ENCODE measurements at regions not wholly inside any gene's neighbourhood (a gene's known extent, or its start where the extent isn't known, plus 50 kb on each side); places are given as distances from the start of the nearest gene placed in this dataset.

DNA sequence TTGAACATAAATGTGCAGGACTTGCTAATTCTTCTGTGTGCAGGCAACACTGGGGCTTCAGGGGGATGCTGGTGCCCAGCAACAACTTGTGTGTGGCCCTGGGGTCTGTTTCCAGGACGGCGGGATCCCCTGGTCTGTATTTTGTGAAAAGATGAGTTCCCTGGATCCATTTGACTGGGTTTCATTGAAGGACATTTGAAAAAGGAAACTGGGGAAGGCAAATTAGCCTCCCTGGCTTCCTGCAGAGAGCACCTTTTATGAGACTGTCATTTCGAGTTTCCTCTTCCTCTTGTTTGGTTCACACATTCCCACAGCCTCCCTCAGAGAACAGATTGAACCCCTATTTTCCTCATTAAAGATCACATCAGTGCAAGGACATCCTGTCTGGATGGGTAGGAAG, 63.1 kb downstream of the FOXI1 start:
- TF ChIP-seq, protein P1, sequence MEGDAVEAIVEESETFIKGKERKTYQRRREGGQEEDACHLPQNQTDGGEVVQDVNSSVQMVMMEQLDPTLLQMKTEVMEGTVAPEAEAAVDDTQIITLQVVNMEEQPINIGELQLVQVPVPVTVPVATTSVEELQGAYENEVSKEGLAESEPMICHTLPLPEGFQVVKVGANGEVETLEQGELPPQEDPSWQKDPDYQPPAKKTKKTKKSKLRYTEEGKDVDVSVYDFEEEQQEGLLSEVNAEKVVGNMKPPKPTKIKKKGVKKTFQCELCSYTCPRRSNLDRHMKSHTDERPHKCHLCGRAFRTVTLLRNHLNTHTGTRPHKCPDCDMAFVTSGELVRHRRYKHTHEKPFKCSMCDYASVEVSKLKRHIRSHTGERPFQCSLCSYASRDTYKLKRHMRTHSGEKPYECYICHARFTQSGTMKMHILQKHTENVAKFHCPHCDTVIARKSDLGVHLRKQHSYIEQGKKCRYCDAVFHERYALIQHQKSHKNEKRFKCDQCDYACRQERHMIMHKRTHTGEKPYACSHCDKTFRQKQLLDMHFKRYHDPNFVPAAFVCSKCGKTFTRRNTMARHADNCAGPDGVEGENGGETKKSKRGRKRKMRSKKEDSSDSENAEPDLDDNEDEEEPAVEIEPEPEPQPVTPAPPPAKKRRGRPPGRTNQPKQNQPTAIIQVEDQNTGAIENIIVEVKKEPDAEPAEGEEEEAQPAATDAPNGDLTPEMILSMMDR (IDR thresholded peaks at IDR 0.05; ENCODE audit: insufficient read depth, low read depth, low read length, missing control alignments) = no peak
- H3K4me3 ChIP-seq (ENCODE audit: low read depth, low read length) = no peak overlapping the region
- DNase-seq (ENCODE audit: low read depth) = no peak

DNA sequence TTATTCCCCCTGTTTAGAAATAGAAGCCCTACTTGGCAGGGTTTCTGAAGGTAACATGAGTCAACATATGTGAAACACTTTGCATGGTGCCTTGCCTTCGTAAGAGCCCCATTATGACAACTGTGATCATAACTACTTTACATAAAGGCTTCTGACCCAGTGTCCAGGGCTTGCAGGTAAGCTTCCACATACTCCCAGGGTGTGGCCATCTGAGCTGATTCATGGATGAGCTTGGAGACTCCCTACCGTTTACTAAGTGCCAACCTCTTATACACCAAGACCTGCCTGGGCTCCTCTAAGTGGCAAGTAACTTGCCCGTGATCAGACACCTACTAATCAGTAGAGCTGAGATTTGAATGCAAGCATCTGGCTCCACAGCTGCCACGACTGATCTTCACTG, 62.8 kb upstream of the C5orf58 start:
- TF ChIP-seq, protein P1 (IDR thresholded peaks at IDR 0.05; ENCODE audit: insufficient read depth, low read depth, low read length, missing control alignments) = no peak

DNA sequence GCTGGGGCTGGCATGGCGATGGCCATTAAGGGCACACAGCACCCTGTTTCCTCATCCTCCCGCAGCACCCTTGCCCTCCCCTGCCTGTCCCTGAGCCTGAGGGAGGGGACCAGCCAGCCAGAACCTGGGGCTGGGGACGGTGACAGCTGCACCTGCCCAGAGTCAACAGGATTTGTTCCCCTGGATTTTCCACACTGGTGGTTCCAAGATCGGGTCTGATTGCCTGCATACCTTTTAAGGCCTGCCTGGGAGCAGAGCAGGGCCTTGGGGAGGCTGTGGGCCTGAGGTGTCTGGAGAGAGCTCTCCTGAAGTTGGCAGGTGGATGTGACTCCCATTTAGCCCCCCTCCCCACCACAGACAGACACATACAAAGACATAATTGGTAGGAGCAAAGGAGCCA, 61.0 kb upstream of the C5orf58 start:
- TF ChIP-seq, protein P1 (IDR thresholded peaks at IDR 0.05; ENCODE audit: insufficient read depth, low read depth, low read length, missing control alignments) = no peak
- no peak for DNase-seq (ENCODE audit: low read depth)
- no peak overlapping the region for H3K4me3 ChIP-seq (ENCODE audit: low read depth, low read length)

More for the DNA sequence above, 62.8 kb upstream of the C5orf58 start:
- no peak overlapping the region for H3K4me3 ChIP-seq (ENCODE audit: low read depth, low read length)
- no peak for DNase-seq (ENCODE audit: low read depth)

DNA sequence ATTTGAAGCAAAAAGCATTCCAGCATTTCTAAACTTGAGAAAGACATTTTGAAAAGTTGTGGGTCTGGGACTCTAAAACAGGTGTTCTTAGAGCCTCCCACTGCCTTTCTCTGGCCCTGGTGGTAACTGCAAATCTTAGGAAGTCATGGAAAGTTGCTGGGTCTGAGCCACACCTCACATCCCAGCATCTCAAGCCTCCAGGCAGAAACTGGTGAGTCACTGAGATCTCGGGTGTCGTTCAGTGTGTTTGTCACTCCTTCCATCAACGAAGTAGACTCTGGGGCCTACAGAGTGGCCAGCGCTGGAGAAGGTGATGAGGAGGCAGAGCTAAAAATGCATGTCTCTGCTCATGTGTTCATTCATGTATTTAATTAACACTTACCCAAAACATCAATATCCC, 59.6 kb upstream of the C5orf58 start:
- no peak for DNase-seq (ENCODE audit: low read depth)
- no peak overlapping the region for H3K4me3 ChIP-seq (ENCODE audit: low read depth, low read length)
- TF ChIP-seq, protein P1 (IDR thresholded peaks at IDR 0.05; ENCODE audit: insufficient read depth, low read depth, low read length, missing control alignments) = no peak

DNA sequence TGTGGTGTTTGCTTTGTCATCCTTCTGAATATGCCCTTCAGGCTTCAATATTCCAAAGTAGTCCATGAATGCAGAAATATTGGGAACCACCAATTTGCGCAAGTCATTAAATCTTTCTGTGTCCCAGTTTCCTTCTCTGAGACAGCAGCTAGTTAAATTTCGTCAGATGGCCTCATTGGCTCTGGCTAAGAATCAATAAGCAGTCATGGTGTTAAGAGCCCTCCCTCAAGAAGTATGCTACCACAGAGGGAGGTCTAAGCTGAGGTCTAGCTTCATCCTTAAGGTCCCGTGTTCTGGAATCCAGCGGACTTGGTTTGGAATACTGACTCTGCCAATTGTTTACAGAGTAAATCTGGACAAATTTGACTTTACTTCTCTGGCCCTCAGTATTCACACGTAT, 59.1 kb upstream of the C5orf58 start:
- H3K4me3 ChIP-seq (ENCODE audit: low read depth, low read length) = no peak overlapping the region
- no peak for DNase-seq (ENCODE audit: low read depth)
- TF ChIP-seq, protein P1 (IDR thresholded peaks at IDR 0.05; ENCODE audit: insufficient read depth, low read depth, low read length, missing control alignments) = no peak

DNA sequence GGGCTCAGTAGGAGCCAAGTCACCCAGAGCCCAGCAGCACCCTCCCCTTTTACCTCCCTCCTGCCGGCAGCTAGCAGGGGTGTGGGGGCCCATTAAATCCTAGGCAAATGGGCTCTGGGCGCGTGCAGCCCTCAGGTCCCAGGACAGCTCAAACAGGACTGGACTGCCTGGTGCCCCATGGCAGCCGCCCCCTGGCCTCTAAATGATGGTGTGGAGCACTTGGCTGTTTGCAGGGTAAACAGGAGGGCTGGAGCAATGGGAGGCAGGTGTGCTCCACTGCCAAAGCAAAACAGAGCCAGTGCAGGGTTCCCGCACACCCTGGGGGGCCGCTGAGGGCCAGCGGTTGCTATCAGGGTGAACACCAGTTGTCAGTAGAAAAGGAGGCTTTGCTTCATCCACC, 55.9 kb upstream of the C5orf58 start:
- no peak overlapping the region for H3K4me3 ChIP-seq (ENCODE audit: low read depth, low read length)
- DNase-seq (ENCODE audit: low read depth) = no peak
- TF ChIP-seq, protein P1 (IDR thresholded peaks at IDR 0.05; ENCODE audit: insufficient read depth, low read depth, low read length, missing control alignments) = no peak

DNA sequence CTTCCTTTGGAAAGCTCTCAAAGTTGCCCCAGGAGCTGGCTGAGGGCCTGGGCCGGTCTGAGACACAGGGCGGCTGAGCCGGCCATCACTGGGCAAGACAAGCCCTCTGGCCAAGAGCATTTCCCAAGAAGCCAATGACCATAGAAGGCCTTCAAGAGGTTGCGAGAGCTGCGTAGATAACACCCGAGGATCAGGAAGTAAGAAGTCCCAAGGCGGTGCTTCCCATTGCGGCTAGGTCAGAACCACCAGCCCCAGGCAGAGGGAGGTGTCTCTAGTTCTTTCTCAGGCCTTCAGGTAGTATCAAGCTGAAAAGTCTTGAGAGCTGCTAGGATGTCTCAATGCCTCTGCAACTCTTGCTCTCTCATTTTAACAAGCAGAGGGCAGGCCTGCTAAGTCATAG, 54.0 kb upstream of the C5orf58 start:
- no peak overlapping the region for H3K4me3 ChIP-seq (ENCODE audit: low read depth, low read length)
- TF ChIP-seq, protein P1 (IDR thresholded peaks at IDR 0.05; ENCODE audit: insufficient read depth, low read depth, low read length, missing control alignments) = no peak

More for the DNA sequence above, 54.0 kb upstream of the C5orf58 start:
- no peak for DNase-seq (ENCODE audit: low read depth)

Data from GM12865 (cell line).